Upper lobe of right lung (tissue), 1 donor: ENCODE measurements at regions not wholly inside any gene's neighbourhood (a gene's known extent, or its start where the extent isn't known, plus 50 kb on each side); places are given as distances from the start of the nearest gene placed in this dataset.

Experiments used
- ATAC-seq: fragments of 200-7000 bp; cut with Tn5 transposase; one replicate; pipeline ENCODE4 v1.9.1; 2020; ENCODE audit warnings: mild to moderate bottlenecking, moderate library complexity
- DNase-seq: peaks from one replicate; pipeline ENCODE4 v3.0.0-alpha.2; 2020
- H3K27ac ChIP-seq: fragments of 200-600 bp; one replicate; pipeline ENCODE4 v1.8.0; 2022
- H3K27me3 ChIP-seq: fragments of 200-600 bp; one replicate; pipeline ENCODE4 v1.8.0; 2022; ENCODE audit warnings: mild to moderate bottlenecking
- H3K36me3 ChIP-seq: fragments of 200-600 bp; one replicate; pipeline ENCODE4 v1.8.0; 2022
- H3K4me1 ChIP-seq: fragments of 200-600 bp; one replicate; pipeline ENCODE4 v1.8.0; 2022
- H3K4me3 ChIP-seq: fragments of 200-600 bp; one replicate; pipeline ENCODE4 v1.8.0; 2022; ENCODE audit warnings: mild to moderate bottlenecking
- H3K9me3 ChIP-seq: fragments of 200-600 bp; one replicate; pipeline ENCODE4 v1.8.0; 2022
- intact Hi-C: fragments of 100-400 bp; cut with DNase I; formaldehyde crosslinking; loops from one replicate; pipeline ENCODE4 v1.11.0; 2022
- TF ChIP-seq, protein P1 (sequence below): fragments of 200-600 bp; IDR thresholded peaks from one replicate; pipeline ENCODE4 v1.8.0; 2022; ENCODE audit warnings: antibody characterized with exemption
- donor health status: DM: no; HTN: yes; CAD: no; lungs with severe emphysema.

DNA sequence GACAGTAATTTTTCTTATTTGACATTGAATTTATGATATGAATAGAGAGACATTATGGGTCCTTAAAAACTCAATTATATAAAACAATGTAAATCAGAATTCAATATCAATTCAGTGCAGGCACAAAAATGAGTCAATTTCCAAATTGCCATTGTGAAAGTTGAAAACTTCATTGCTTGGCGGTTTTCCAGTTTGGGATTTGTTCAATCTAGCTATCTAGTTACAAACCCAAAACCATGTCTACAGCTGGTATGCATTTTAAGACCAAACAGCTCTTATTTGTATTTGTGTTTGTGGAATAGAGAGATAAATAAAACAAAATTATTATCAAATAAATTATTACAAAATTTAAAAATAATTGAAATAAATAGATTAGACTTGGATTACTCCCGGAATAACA lies 1206.6 kb upstream of the RAG2 start:
- H3K9me3 ChIP-seq = no peaks in the 10 kb centered on the region
- DNase-seq = no peak
- H3K4me1 ChIP-seq = no peaks in the 10 kb centered on the region
- H3K36me3 ChIP-seq = no peaks in the 10 kb centered on the region
- TF ChIP-seq, protein P1, sequence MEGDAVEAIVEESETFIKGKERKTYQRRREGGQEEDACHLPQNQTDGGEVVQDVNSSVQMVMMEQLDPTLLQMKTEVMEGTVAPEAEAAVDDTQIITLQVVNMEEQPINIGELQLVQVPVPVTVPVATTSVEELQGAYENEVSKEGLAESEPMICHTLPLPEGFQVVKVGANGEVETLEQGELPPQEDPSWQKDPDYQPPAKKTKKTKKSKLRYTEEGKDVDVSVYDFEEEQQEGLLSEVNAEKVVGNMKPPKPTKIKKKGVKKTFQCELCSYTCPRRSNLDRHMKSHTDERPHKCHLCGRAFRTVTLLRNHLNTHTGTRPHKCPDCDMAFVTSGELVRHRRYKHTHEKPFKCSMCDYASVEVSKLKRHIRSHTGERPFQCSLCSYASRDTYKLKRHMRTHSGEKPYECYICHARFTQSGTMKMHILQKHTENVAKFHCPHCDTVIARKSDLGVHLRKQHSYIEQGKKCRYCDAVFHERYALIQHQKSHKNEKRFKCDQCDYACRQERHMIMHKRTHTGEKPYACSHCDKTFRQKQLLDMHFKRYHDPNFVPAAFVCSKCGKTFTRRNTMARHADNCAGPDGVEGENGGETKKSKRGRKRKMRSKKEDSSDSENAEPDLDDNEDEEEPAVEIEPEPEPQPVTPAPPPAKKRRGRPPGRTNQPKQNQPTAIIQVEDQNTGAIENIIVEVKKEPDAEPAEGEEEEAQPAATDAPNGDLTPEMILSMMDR = no peak
- H3K27me3 ChIP-seq = no peaks in the 10 kb centered on the region
- H3K4me3 ChIP-seq = no peak overlapping the region
- no peak overlapping the region for H3K27ac ChIP-seq
- intact Hi-C loops = no loop called here
- no peak for ATAC-seq

DNA sequence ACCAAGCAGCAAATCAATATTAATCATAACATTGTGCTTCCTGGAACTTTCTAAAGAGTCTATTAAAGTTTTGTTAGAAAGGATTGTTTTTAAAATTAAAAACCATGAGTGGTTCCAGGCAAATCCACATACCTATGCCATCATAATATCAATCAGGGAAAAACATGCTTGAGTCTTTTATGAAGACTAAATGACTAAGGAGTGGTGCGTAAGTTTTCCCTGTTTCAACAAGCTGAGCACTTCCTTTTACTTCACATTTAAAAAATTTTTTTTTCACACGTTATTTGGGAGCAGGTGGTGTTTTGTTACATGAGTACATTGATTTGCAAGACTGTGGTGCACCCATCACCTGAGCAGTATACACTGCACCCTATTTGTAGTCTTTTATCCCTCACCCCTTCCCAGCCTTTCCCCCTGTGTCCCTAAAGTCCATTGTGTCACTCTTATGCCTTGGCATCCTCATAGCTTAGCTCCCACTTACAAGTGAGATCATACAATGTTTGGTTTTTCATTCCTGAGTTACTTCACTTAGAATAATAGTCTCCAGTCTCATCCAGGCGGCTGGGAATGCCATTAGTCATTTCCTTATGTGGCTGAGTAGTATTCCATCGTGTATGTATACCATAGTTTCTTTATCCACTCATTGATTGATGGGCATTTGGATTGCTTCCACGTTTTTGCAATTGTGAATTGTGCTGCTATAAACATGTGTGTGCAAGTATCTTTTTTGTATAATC lies 1190.3 kb upstream of the RAG2 start:
- Histone ChIP-seq H3K4me1 (peaks cover 3% of the 10 kb centered on the region), H3K4me3 (no peak overlapping the region), H3K27me3 (no peaks in the 10 kb centered on the region), H3K9me3 (peaks cover 7% of the 10 kb centered on the region), H3K36me3 (no peaks in the 10 kb centered on the region), H3K27ac (no peak overlapping the region)
- ATAC-seq = no peak
- intact Hi-C loops = no loop called here
- TF ChIP-seq, protein P1 = no peak
- DNase-seq = no peak

DNA sequence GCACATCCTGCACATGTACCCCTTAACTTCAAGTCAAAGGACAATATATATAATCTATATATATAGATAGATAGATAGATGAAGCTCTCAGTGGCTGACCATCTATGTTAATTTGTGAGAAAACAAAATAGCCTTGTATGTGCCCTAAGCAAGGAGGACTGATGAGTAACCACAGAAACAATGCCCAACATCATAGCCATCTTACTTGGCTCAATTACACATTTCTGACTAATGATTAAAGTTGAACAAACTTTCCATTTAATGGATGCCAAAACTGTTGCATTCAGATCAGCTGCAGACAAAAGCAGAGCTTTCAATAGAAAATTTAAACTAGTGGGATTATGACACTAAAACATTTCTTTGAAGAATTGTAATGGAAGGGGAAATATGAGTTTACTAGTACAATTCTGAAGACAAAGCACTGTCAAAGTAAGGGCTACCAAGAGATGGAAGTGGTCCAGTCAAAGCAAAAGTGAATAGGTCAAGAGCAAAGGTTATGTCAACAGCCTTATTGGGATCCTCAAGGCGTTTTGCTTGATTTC lies 1188.2 kb upstream of the RAG2 start:
- no peak for ATAC-seq
- peaks cover 3% of the 10 kb centered on the region for H3K4me1 ChIP-seq
- DNase-seq = no peak
- H3K27ac ChIP-seq = no peak overlapping the region
- intact Hi-C loops = no loop called here
- H3K36me3 ChIP-seq = no peaks in the 10 kb centered on the region
- H3K27me3 ChIP-seq = no peaks in the 10 kb centered on the region
- H3K9me3 ChIP-seq = peaks cover 7% of the 10 kb centered on the region
- H3K4me3 ChIP-seq = no peak overlapping the region
- TF ChIP-seq, protein P1 = no peak

DNA sequence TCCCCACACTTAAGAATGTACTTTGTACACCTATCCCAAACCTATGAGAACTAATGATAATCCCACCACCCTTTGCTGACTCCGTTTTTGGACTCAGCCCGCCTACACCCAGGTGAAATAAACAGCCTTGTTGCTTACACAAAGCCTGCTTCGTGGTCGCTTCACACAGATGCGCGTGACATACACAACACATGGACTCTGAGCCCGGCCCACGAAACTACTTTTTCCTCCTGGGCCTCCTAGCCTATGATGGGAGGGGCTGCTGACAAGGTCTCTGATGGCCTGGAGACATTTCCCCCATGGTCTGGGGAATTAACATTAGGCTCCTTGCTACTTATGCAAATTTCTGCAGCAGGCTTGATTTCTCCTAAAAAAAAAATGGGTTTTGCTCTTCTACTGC lies 1176.4 kb upstream of the RAG2 start:
- Histone ChIP-seq H3K4me3 (no peak overlapping the region), H3K36me3 (no peaks in the 10 kb centered on the region), H3K27ac (no peak overlapping the region), H3K27me3 (no peaks in the 10 kb centered on the region), H3K9me3 (no peaks in the 10 kb centered on the region), H3K4me1 (no peaks in the 10 kb centered on the region)
- ATAC-seq = no peak
- TF ChIP-seq, protein P1 = no peak
- DNase-seq = no peak
- intact Hi-C loops = no loop called here

DNA sequence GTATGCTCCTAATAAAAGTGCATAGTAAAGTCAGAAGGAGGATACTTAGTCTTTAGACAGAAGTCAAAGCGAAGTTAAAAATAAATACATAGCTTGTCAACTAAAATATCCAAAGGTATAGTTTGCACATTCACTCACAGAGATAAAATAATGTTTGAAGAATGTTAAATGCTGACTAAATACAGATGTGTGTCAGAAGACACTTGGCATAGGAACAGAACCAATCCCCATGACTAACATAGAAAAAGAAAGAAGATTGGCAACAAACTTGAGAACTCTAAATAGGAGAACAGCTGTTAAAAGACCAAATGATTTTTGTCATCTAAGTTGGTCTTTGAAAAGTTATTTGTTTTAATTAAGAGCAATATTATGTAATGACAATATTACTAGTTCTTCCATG lies 1172.1 kb upstream of the RAG2 start:
- Histone ChIP-seq H3K27ac (no peak overlapping the region), H3K4me3 (no peak overlapping the region), H3K36me3 (no peaks in the 10 kb centered on the region), H3K9me3 (no peaks in the 10 kb centered on the region), H3K4me1 (no peaks in the 10 kb centered on the region), H3K27me3 (no peaks in the 10 kb centered on the region)
- no peak for DNase-seq
- TF ChIP-seq, protein P1 = no peak
- no peak for ATAC-seq
- intact Hi-C loops = no loop called here
